GM12892 (cell line): ENCODE measurements at regions not wholly inside any gene's neighbourhood (a gene's known extent, or its start where the extent isn't known, plus 50 kb on each side); places are given as distances from the start of the nearest gene placed in this dataset.
"Not testable (repeated sequence)": the region's sequence is repeated elsewhere in the genome, so short reads cannot be mapped to it uniquely, and the experiment has no call there.

ENCODE experiments used
- DNase-seq: peaks from one replicate; pipeline ENCODE4 v3.0.0; 2011; ENCODE audit not compliant: insufficient read length
- FAIRE-seq: peaks from 2 replicates; lab custom pipeline; 2011; peaks lifted over from hg19 to GRCh38; lab: Jason Lieb, UNC
- POLR2A ChIP-seq: IDR thresholded peaks from 2 replicates; pipeline ENCODE4 v1.6.1; 2011; ENCODE audit warnings: low read depth, low read length, control low read depth
- POLR2AphosphoS5 ChIP-seq: IDR thresholded peaks from 2 replicates; pipeline ENCODE4 v1.6.1; 2011; ENCODE audit warnings: low read depth, low read length, control low read depth
- TAF1 ChIP-seq: IDR thresholded peaks from 2 replicates; pipeline ENCODE4 v1.6.1; 2011; ENCODE audit warnings: low read depth, mild to moderate bottlenecking, control low read depth, low read length, borderline replicate concordance

DNA sequence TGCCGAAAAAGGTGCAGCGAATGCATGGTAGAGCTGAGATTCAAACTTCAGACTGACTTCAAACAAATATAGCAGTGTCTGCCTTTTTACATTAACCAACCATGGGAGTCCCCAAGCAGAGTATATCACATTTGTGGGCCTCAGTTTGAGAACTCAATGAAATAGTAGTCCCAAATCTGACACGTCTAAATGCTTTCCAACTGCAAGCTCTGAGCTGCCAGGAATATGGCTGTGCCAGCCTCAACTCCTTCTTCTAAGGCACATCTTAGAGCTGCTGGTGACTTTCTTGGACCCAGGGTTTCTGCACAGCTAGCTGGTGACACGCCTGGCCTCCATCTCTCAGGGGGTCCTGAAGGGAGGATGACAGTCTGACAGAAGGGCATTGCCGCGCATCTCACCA is 78.8 kb upstream of the SLC2A1 start:
- no peak for DNase-seq
- no peak for FAIRE-seq
- TF ChIP-seq POLR2AphosphoS5 (no peak), POLR2A (no peak), TAF1 (no peak)

GRCh38 chr1:43036932-43037331 is 78.3 kb upstream of the SLC2A1 start:
- no peak for TF ChIP-seq POLR2A
- no peak for TF ChIP-seq TAF1
- no peak for TF ChIP-seq POLR2AphosphoS5
- DNase-seq (no peak), FAIRE-seq (no peak)

DNA sequence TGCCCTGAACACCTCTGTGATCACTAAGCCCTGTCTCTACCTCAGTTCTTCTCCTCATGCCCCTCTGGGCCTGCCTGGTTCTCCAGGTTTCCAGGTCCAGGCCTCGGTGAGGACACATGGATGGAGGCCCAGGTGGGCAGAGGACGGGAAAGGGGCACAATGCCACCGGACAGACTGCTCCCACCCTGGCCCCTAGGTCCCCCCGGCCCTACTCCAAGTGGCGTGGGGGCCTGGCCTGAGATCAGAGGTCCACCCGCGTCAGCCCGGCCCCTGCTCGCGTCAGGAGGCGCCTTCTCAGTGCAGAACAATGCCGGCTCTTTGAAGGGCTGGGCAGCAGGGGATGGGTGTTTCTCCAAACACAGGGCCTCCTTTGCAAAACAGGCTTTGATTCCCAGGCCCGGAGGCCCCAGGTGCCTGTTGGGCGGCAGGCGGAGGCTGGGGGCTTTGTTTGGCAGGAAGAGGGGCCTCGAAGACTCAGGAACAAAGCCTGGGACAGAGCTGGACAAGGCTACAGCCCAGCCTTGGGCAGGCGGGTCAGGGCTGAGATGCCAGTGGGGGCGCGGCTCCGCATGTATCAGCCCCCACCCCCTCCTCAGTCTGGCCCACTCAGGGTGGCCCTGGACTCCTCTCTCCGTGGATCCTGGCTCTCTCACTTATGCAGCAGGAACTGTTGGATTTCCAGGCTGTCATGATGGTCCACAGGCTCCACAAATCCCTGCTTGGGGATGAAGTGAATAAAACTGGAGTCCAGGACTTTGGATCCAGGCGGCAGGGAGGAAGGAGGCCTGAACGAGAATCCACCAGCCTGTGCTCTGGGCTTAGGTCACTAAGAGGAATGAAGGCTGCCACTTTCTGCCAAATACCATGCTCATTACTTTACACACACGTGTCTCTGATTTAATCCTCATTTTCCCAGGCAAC is 77.4 kb upstream of the SLC2A1 start:
- FAIRE-seq (no peak), DNase-seq (no peak)
- TF ChIP-seq POLR2A = no peak
- TF ChIP-seq TAF1 = no peak
- no peak for TF ChIP-seq POLR2AphosphoS5

- no peak for TF ChIP-seq POLR2AphosphoS5
- no peak for TF ChIP-seq POLR2A
- no peak for TF ChIP-seq TAF1
- DNase-seq (no peak), FAIRE-seq (no peak)
Observed at GRCh38 chr1:43034778-43035177, 76.1 kb upstream of the SLC2A1 start.

DNA sequence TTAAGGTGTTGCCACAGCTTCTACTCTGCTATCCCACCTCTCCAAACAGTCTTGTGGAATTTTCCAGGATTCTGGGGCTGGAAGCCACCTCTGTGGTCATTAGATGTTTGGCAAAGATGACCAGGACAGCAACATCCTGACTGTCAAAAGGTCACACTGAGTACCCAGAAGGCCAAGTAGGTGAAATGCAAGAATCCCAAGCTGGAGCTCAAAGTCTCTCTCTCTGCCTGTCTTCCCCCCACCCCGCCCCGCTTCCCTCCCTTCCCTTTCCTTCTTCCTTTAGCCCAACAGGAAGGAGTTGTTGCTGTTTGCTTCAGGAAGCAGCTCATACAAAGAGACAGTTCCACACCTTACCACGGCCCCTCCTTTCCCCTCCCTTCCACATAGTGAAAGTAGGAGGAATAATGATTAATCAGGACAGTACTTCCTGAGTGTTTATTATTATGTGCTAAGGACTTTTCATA is 75.6 kb upstream of the SLC2A1 start:
- no peak for TF ChIP-seq TAF1
- no peak for TF ChIP-seq POLR2A
- TF ChIP-seq POLR2AphosphoS5 = no peak
- DNase-seq (no peak), FAIRE-seq (no peak)

GRCh38 chr1:43031316-43032203 is 72.9 kb upstream of the SLC2A1 start:
- FAIRE-seq (no peak), DNase-seq (no peak)
- TF ChIP-seq POLR2AphosphoS5 (no peak), POLR2A (no peak), TAF1 (no peak)

DNA sequence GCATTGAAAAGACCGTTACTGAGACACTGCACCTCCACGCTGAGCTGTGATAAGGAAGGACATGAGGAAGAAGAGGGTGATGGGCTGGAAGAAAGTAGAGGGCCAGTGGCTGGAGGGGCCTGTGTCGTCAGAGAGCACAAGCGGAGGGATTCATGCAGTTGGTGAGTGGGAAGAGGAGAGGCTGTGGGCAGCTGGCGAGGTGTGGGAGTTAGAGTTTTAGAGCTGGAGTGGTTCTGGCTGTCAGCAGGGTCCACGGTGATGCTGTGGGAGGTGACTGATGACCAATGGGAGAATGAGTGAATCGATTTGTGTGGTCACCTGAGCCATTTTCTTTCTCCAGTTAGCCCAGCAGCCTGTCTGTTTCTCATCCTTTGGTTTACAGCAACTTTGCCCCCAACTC is 66.2 kb upstream of the SLC2A1 start:
- no peak for DNase-seq
- TF ChIP-seq POLR2AphosphoS5 = no peak
- TF ChIP-seq TAF1 = no peak
- TF ChIP-seq POLR2A = no peak
- FAIRE-seq = no peak

DNA sequence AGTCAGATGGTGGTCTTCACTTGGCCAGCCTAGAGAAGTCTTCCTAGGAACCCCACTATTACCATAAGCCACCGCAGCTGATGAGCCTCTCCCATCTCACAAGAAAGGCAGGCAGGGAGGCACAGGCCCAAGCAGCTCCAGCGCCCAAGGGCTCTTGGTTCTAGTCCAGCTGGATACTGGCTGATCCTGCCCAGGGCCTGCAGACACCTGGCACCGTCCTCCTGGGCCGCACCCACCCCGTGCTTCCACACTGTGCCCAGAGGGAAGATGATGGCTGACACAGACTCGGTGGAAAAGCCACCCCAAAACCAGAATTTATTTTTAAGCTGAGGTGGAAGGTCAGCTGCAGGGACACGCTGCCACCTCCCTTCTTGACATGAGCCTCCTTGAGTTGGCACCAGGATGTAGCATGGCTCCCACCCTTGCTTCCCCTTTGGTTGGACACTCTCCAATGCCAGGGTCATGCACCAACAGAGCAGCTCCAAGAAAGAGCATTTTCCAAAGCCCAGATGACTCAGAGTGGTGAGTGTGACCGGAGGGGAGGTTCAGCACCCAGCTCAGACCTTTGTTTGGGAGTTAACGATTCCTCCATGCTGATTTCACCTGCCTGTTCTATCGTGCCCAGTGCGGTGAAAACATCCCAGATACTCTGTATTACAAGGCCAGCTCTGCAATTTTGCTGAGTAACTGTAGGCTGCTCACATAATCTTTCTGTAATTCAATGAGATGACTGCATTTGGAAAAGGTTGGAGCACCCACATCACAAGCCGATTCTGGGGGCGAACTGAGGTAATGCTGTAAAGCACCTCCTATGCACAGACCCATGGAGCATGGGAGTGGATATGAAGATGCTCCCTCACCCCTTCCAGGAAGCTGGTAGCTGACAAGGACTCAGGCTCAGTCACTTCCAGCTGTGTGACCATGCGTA is 63.1 kb upstream of the SLC2A1 start:
- TF ChIP-seq POLR2A = no peak
- TF ChIP-seq TAF1 = no peak
- no peak for TF ChIP-seq POLR2AphosphoS5
- DNase-seq (no peak), FAIRE-seq (no peak)

- TF ChIP-seq POLR2A = no peak
- TF ChIP-seq TAF1 = no peak
- no peak for TF ChIP-seq POLR2AphosphoS5
- no peak for FAIRE-seq
Observed at GRCh38 chr1:43019226-43019625, 60.6 kb upstream of the SLC2A1 start.

DNA sequence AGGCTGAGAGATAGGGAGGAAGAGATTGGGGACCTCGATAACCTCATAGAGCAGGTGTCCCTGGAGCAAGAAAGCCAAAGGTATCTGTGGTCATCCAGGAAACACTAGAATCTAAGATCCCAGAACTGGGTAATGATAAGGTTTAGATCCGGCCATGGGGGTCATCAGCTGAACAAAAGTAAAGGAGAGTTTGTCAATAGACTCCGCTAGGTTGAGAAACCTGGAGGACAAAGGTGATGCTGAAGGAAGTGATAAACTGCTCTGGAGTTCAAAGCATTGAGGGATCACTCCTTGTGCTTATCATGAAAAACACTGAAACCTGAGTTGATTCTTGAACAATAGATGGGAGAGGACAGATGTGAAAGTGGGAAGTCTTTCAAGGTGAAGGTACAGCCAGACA is 59.5 kb upstream of the SLC2A1 start:
- DNase-seq = no peak
- TF ChIP-seq POLR2AphosphoS5 (no peak), TAF1 (no peak), POLR2A (no peak)
- no peak for FAIRE-seq

More at GRCh38 chr1:43019226-43019625, 60.6 kb upstream of the SLC2A1 start:
- no peak for DNase-seq

DNA sequence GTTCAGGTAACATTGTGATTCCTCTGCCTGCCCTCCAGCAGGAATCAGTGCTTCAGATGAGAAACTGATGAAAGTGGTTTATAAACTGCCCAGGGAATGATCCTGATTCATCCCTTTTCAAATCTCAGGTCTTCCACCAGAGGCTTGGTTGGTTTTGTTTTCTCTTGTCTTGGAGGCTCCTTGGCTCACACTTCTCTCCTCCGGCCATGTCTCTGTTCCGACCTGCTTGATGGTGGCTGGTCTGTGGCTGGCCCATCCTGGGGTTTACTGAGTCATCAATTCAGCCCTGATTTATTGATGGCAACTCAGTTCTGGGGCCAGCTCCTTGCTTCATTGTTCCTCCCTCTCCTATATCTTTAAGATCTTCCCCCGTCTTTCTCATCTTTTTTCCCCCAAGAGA is 56.6 kb upstream of the SLC2A1 start:
- FAIRE-seq = no peak
- TF ChIP-seq POLR2A = no peak
- TF ChIP-seq TAF1 = no peak
- TF ChIP-seq POLR2AphosphoS5 = no peak
- no peak for DNase-seq

GRCh38 chr1:43014579-43014978 is 55.9 kb upstream of the SLC2A1 start:
- FAIRE-seq = not testable (repeated sequence)

GRCh38 chr1:43011020-43011419 is 52.4 kb upstream of the SLC2A1 start:
- TF ChIP-seq TAF1 (no peak), POLR2AphosphoS5 (no peak), POLR2A (no peak)
- DNase-seq = no peak
- no peak for FAIRE-seq

More at GRCh38 chr1:43014579-43014978, 55.9 kb upstream of the SLC2A1 start:
- not testable (repeated sequence) for DNase-seq
